ENCODE measurements at regions not wholly inside any gene's neighbourhood (a gene's known extent, or its start where the extent isn't known, plus 50 kb on each side); places are given as distances from the start of the nearest gene placed in this dataset.

DNA sequence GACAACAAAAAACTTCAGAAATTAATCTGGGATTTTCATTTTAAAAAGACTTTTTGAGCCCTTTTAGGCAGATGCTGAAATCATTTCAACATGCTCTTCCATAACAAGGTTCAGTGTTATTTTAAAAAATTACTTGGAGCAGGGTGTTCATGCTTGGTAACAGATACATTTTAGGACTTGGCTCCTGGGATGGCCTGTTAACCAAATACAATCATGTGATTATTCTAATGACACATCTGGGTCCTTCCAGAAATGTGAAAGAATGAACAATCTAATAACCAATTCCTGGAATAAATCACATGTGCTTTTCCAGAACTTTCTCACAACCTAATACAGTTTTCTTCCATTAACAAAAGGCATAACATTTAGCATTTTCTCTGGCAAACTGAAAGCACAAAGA lies 379.8 kb upstream of the RUNX1 start:
- DNase-seq (ENCODE audit: low spot score): no peak

GRCh38 chr21:35428489-35428888 lies 379.4 kb upstream of the RUNX1 start:
- peak; percentile 66 for DNase-seq (ENCODE audit: low spot score)

- DNase-seq (ENCODE audit: low spot score): peak; percentile 12
These were observed 378.9 kb upstream of the RUNX1 start for GRCh38 chr21:35428001-35428320.

DNA sequence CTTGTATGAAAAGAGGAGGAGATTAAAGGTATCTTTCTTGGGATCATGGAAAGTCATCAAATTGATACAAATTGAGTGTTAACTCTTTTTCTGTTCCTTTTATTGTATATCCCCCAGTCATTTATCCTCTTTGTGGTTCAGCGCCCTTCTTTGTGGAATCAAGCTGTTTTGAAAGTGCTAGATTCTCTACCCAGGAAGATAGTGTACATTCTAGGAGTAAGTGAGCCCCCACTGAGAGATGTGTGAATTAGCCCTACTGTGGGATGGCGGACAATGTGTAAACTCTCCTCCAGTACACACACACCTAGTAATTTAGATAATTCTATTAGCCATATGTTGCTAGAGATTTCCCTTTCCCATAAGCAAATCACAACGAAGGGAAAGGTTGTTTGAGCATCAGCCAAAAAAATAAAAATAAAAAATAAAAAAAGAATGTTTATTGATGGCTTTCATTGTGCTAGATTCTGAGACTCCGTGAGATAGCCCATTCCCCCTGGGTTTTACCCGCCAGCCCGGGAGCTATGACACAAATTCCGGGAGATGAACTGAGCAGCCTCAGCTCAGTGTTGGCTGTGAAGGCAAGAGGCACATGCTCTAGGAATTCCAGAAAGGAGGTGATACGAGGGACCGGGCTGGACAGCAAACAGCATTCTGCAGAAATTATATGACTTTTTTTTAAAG lies 378.4 kb upstream of the RUNX1 start:
- no peak for DNase-seq (ENCODE audit: low spot score)

GRCh38 chr21:35426897-35427296 lies 377.8 kb upstream of the RUNX1 start:
- no peak for DNase-seq (ENCODE audit: low spot score)

DNA sequence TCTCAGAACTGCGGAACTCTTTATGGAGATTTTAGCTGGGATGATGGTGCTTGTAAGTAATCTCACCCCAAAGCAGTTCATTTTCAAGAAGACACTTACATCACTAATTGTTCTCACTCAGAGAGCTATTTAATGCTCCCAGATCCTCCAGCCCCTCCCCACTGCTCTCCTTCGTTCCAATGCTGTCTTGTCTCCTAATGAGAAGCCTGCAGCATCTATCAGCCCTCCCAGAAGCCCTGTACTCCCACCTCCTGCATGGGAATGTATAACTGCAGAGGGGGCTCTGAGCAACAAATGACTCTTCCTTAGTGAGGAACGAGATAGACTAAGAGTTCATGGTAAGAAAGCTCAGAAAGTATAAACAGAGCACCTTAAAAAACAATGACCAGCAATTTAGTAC lies 377.4 kb upstream of the RUNX1 start:
- no peak for DNase-seq (ENCODE audit: low spot score)

- DNase-seq (ENCODE audit: low spot score): no peak
These were observed 375.0 kb upstream of the RUNX1 start for GRCh38 chr21:35424122-35424521.

DNA sequence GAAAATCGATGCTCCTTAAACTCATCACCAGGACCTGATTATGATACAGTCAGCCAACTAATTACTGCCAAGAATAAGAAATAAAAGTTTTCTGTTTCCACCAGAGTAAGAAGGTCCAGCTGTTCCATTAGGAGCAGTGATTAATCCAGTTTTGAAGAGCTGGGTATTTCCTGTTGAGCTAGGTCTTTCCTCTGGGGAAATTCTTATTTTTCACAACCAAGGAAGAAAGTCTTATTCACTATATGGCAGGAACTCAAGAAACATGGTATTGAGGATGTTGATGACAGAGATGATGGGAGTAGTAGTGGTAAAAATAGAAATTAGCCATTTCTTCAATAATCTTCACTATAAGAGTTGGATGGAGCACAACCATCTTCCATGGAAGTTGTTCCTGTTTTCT lies 374.6 kb upstream of the RUNX1 start:
- no peak for DNase-seq (ENCODE audit: low spot score)

DNA sequence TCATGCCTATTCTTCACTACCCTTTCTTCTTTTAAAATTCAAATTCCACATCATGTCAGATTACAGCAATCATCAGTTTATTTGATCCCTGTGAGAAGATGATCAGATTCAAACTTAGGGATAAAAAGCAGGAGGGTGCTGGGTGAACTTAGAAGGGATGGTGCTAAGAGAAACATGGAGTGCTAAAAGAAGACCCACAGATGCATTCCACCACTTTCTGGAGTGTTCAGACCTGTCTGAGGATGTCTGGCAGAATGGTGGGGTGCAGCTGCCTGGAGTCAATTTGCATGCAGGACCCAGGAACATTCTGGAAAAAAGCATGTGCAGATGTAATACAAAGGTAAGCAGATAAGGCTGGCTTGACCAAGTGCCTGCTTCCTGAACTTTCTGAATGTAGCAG lies 372.9 kb upstream of the RUNX1 start:
- no peak for DNase-seq (ENCODE audit: low spot score)

DNA sequence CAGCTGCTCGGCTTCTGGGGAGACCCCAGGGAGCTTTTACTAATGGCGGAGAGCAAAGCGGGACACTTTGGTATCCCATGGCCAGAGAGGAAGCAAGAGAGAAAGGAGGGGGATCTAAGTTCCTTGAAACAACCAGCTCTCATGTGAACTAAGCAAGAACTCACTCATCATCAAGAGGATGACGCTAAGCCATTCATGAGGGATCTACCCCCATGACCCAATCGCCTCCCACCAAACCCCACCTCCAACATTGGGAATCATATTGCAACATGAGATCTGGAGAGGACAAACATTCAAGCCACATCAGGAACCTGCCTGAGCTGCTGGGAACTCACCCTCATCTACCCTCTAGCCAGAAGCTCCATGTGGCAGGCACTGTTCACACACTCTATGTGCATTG lies 372.1 kb upstream of the RUNX1 start:
- no peak for DNase-seq (ENCODE audit: low spot score)

DNA sequence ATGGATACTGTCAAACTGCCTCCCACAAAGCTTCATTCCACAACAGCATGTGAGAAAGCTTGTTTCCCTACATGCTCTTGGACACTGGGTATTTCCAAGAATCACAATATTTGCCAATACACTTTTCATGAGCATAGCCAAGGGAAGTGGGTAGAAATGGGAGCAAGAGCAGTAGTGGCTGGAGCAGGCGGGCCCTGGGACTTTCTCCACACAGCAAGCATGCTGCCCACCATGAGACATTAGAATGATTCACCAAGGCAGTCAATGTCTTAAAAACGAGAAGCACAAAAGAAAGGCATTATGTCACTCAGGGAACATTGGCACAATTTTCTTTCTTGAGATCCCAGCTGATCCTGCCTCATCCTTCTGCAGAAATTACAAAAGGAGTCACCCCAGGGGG lies 371.6 kb upstream of the RUNX1 start:
- no peak for DNase-seq (ENCODE audit: low spot score)

DNA sequence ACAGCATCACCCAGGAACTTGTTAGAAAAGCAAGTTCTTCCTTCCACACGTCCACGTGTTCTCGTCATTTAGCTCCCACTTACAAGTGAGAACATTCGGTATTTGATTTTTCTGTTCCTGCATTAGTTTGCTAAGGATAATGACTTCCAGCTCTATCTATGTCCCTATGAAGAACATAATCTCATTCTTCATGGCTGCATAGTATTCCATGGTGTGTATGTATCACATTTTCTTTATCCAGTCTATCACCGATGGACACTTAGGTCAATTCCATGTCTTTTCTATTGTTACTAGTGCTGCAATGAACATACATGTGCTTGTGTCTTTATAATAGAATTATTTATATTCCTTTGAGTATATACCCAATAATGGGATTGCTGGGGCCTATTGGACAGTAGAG lies 368.7 kb upstream of the RUNX1 start:
- DNase-seq (ENCODE audit: low spot score): no peak

GRCh38 chr21:35416866-35417489 lies 367.9 kb upstream of the RUNX1 start:
- DNase-seq (ENCODE audit: low spot score): no peak

- DNase-seq (ENCODE audit: low spot score): no peak
These were observed 365.5 kb upstream of the RUNX1 start for GRCh38 chr21:35414507-35415139.

DNA sequence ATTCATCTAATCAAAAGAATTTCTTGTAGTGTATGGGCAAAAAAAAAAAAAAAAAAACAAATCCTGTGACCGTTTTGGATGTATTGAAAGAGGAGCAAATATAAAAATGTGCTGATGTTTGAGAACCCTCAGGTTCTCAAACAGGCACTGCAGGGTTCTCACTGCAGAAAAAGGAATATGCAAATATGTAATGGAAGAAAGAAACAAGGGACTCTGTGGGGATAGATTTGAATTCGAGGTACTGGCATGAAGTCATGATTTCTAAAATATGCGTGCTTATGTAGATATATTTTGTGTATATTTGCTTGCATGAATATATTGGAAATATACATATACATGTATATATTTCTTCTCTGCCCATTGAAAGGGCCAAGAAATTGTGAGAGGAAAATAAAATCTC lies 365.0 kb upstream of the RUNX1 start:
- no peak for DNase-seq (ENCODE audit: low spot score)

DNA sequence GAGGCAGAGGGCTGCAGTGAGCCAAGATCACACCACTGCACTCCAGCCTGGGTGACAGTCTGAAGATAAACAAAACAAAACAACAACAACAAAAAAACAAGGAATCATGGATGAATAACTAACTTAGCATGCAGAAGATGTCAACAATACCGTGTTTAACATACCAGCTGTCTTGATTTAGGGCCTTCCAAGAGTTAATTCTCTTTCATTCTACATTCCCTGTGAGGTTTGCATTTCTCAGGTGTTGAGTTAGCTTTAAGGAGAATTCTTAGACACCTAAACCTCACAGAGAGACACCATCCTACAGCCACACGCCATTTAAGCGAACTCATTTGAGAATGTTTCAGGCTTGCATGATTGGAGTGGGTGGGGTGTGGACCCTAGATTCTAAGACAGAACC lies 363.1 kb upstream of the RUNX1 start:
- no peak for DNase-seq (ENCODE audit: low spot score)

DNA sequence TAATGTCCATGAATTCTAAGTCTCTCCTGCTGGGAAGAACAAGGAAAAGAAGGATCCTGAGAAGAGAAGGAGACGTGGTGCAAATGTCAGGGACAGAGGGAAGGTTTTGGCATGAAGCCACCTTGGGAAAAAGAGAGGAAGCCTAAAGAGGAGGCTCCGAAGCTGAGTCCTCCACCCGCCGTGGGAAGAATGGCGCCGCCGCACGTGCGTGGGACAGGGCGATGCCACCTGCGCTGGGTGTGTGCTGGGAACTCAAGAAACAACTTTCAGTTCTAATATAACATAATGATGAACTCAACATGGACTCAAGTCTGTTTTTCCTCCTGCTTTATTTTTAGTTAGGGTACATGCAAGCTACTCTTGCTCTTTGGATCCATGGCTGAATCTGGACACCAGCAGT lies 362.3 kb upstream of the RUNX1 start:
- DNase-seq (ENCODE audit: low spot score): no peak

DNA sequence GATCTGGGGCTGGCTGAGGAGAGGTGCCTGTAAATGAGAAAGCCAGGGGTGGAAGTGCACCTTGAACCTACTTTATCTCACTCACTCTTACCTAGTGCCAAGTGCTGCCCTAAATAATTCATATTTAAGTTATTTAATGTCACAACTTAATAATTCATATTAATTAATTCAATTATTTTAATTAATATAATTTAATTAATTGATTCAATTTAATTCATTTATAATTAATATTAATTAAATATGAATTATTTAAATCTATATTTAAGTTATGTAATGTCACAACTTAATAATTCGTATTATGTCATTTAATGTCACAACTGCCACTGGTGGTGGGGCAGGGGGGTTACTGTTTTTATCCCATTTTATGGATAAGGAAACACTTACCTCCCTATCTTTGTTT lies 361.6 kb upstream of the RUNX1 start:
- no peak for DNase-seq (ENCODE audit: low spot score)

- no peak for DNase-seq (ENCODE audit: low spot score)
These were observed 361.0 kb upstream of the RUNX1 start for GRCh38 chr21:35410123-35410522.

GRCh38 chr21:35408401-35408800 lies 359.3 kb upstream of the RUNX1 start:
- DNase-seq (ENCODE audit: low spot score): no peak

DNA sequence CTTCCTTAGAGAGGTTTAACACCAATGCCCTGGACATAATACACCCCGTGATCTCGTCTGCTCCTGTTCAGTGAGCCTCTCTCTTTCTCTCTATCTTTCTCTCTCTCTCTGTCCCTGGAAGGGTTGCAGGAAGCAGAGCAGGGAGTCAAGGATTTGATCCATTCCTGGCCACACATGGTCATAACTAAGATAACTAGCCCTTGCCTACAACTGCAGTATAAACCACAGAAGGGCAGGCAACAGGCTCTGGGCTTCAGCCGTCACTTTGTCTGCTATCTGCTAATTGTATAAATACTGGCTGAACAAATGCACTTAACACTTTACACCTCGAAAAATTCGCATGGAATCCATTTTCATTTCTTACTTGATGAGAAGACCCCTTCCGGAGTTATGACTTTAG lies 357.5 kb upstream of the RUNX1 start:
- DNase-seq (ENCODE audit: low spot score): no peak

DNA sequence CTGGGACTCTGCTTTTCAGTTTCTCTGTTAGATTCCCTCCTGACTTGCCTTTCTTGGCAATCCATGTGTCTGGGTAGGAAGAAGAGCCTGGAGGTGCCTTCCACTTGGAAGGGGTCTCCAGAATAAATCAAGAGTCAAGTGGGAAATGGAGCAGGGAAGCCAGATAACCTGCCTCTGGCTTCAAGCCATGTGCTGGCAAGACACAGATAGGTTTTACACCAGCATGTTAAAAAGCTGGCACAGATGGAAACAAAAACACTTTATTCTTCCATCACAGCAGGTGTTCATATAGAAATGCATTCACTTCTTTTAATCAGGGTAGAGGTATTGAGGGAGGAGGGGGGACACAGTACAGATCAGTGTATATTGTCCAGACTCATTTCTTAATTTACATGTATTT lies 356.9 kb upstream of the RUNX1 start:
- DNase-seq (ENCODE audit: low spot score): no peak

DNA sequence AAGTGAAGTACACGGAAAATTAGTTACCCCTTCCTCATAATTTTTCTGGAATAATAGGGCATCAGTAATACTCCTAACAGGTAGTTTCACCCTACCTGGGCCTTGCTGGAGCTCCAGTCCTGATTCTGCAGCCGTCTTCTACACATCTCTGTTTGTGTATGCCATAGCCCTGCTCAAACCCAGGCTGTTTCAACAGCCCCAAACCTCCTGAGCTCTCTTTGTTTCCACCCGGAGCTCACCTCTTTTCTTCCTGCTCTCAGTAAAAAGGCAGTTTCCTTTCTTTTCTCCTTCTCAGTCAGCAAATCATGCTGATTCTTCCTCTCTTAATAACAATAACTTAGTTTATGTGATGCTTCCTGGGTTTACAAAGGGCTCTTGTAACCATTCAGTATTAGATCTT lies 355.1 kb upstream of the RUNX1 start:
- DNase-seq (ENCODE audit: low spot score): no peak

DNA sequence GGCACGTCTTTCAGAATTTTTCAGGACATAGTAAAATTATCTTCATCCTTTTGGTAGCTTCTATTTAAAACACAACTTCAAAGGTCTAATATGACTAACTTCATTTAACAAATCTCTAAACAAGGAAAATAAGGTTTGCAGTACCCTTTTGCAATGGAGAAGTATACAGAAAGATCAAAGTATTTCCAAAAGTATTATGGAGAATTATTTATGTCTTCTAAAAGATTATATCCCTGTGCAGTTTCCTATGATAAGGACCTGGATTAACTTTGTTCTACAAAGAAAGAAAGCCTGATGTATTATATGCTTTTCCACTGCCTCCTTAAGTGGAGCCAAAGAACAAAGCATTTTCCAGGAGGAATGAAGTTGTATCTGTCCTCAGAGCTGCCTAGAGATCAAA lies 353.0 kb upstream of the RUNX1 start:
- peak; percentile 92 for DNase-seq (ENCODE audit: low spot score)
